DOHH2 (cell line): ENCODE measurements at regions not wholly inside any gene's neighbourhood (a gene's known extent, or its start where the extent isn't known, plus 50 kb on each side); places are given as distances from the start of the nearest gene placed in this dataset.
"Not testable (repeated sequence)": the region's sequence is repeated elsewhere in the genome, so short reads cannot be mapped to it uniquely, and the experiment has no call there.

Experiments used
- H3F3A ChIP-seq: fragments of 200-600 bp; sonication (generic), shearing (Covaris generic); 2 replicates; pipeline ENCODE4 v1.6.0; 2016; ENCODE audit warnings: antibody characterized with exemption, mild to moderate bottlenecking; ENCODE audit not compliant: control insufficient read depth, insufficient read depth
- H3K27ac ChIP-seq: fragments of 200-600 bp; sonication (generic); 2 replicates; pipeline ENCODE4 v1.5.1; 2014; ENCODE audit warnings: low read depth, mild to moderate bottlenecking, low read length, moderate library complexity
- H3K27me3 ChIP-seq: fragments of 200-600 bp; sonication (generic); 2 replicates; pipeline ENCODE4 v1.6.1; 2014; ENCODE audit warnings: mild to moderate bottlenecking, low read length, mixed read lengths; ENCODE audit not compliant: control insufficient read depth
- H3K36me3 ChIP-seq: fragments of 200-600 bp; sonication (generic); 2 replicates; pipeline ENCODE4 v1.6.1; 2014; ENCODE audit warnings: mild to moderate bottlenecking, low read length, moderate library complexity, mixed read lengths; ENCODE audit not compliant: control insufficient read depth
- H3K4me1 ChIP-seq: fragments of 200-600 bp; sonication (generic); 2 replicates; pipeline ENCODE4 v1.6.1; 2014; ENCODE audit warnings: mild to moderate bottlenecking, low read length, mixed read lengths; ENCODE audit not compliant: control insufficient read depth
- H3K4me2 ChIP-seq: fragments of 200-600 bp; sonication (generic); 2 replicates; pipeline ENCODE4 v1.6.0; 2014; ENCODE audit warnings: mild to moderate bottlenecking, low read length, moderate library complexity
- H3K4me3 ChIP-seq: fragments of 200-600 bp; sonication (generic); 2 replicates; pipeline ENCODE4 v1.5.1; 2014; ENCODE audit warnings: mild to moderate bottlenecking, low read length, mixed read lengths
- H3K79me2 ChIP-seq: fragments of 200-600 bp; sonication (generic); 2 replicates; pipeline ENCODE4 v1.6.1; 2014; ENCODE audit warnings: mild to moderate bottlenecking, low read length, mixed read lengths; ENCODE audit not compliant: control insufficient read depth
- H3K9me2 ChIP-seq: fragments of 200-600 bp; sonication (generic); replicated peaks from 2 replicates; pipeline ENCODE4 v1.6.1; 2014; ENCODE audit warnings: mild to moderate bottlenecking, low read length, mixed read lengths; ENCODE audit not compliant: control insufficient read depth
- H3K9me3 ChIP-seq: fragments of 200-600 bp; sonication (generic); 2 replicates; pipeline ENCODE4 v1.6.1; 2014; ENCODE audit warnings: antibody characterized with exemption, low read length, mixed read lengths; ENCODE audit not compliant: control insufficient read depth, insufficient read depth
- H4K20me1 ChIP-seq: fragments of 200-600 bp; sonication (generic); 2 replicates; pipeline ENCODE4 v1.6.0; 2014; ENCODE audit warnings: low read depth, mild to moderate bottlenecking, antibody characterized with exemption, low read length, moderate library complexity; ENCODE audit not compliant: control insufficient read depth, insufficient read depth
- EZH2phosphoT487 ChIP-seq: fragments of 200-600 bp; sonication (generic); IDR thresholded peaks from 2 replicates; pipeline ENCODE4 v1.6.1; 2017; ENCODE audit warnings: borderline replicate concordance, mild to moderate bottlenecking, antibody characterized with exemption, low read length, moderate library complexity, mixed read lengths
- TF ChIP-seq, protein P1 (sequence below): fragments of 200-600 bp; sonication (generic); IDR thresholded peaks from one replicate; pipeline ENCODE4 v1.5.1; 2014; ENCODE audit warnings: antibody characterized with exemption, mild to moderate bottlenecking, low read depth, low read length; ENCODE audit not compliant: poor library complexity, severe bottlenecking

GRCh38 chr3:162722337-162722736, 1225.7 kb downstream of the OTOL1 start:
- Histone ChIP-seq H3K4me3 (no peak overlapping the region), H3K27ac (no peak overlapping the region), H3K27me3 (no peaks in the 10 kb centered on the region), H3K4me2 (no peak overlapping the region), H3K79me2 (no peaks in the 10 kb centered on the region), H3K9me2 (no peaks in the 10 kb centered on the region), H3K9me3 (no peaks in the 10 kb centered on the region), H3K36me3 (no peaks in the 10 kb centered on the region), H3F3A (no peaks in the 10 kb centered on the region), H4K20me1 (no peaks in the 10 kb centered on the region), H3K4me1 (no peaks in the 10 kb centered on the region)
- TF ChIP-seq EZH2phosphoT487: no peak
- TF ChIP-seq, protein P1, sequence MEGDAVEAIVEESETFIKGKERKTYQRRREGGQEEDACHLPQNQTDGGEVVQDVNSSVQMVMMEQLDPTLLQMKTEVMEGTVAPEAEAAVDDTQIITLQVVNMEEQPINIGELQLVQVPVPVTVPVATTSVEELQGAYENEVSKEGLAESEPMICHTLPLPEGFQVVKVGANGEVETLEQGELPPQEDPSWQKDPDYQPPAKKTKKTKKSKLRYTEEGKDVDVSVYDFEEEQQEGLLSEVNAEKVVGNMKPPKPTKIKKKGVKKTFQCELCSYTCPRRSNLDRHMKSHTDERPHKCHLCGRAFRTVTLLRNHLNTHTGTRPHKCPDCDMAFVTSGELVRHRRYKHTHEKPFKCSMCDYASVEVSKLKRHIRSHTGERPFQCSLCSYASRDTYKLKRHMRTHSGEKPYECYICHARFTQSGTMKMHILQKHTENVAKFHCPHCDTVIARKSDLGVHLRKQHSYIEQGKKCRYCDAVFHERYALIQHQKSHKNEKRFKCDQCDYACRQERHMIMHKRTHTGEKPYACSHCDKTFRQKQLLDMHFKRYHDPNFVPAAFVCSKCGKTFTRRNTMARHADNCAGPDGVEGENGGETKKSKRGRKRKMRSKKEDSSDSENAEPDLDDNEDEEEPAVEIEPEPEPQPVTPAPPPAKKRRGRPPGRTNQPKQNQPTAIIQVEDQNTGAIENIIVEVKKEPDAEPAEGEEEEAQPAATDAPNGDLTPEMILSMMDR: no peak

DNA sequence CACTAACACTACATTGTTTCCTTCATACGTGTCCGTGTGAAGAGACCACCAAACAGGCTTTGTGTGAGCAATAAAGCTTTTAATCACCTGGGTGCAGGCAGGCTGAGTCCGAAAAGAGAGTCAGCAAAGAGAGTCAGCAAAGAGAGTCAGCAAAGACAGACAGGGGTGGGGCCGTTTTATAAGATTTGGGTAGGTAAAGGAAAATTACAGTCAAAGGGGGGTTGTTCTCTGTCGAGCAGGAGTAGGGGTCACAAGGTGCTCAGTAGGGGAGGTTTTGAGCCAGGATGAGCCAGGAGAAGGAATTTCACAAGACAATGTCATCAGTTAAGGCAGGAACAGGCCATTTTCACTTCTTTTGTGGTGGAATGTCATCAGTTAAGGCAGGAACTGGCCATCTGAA, 1226.2 kb downstream of the OTOL1 start:
- H3K4me2 ChIP-seq, H3K4me1 ChIP-seq, H4K20me1 ChIP-seq, H3K9me2 ChIP-seq, H3K79me2 ChIP-seq, H3K27me3 ChIP-seq, H3K4me3 ChIP-seq, H3K36me3 ChIP-seq, H3F3A ChIP-seq, H3K9me3 ChIP-seq, H3K27ac ChIP-seq: not testable (repeated sequence)

DNA sequence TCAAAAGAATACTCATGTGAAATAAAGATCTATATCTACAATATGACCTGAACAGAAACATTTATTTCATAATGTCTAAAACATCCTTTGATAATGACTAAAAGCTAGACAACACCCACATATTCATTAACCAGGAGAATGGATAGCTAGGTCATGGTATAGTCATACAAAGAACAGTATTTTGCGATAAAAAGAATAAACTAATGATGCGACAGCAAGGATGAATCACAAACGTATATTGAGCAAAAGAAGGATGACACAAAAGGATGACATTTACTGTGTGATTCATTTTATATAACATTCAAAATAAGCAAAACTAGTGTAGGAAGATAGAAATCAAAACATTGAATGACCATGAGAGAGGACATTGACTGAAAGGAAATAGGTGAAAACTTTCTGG, 1233.1 kb downstream of the OTOL1 start:
- Histone ChIP-seq H3K79me2 (no peaks in the 10 kb centered on the region), H4K20me1 (no peaks in the 10 kb centered on the region), H3F3A (no peaks in the 10 kb centered on the region), H3K4me1 (no peaks in the 10 kb centered on the region), H3K4me2 (no peak overlapping the region), H3K4me3 (no peak overlapping the region), H3K27ac (no peak overlapping the region), H3K9me3 (no peaks in the 10 kb centered on the region), H3K27me3 (no peaks in the 10 kb centered on the region), H3K9me2 (no peaks in the 10 kb centered on the region), H3K36me3 (no peaks in the 10 kb centered on the region)
- TF ChIP-seq EZH2phosphoT487: no peak
- TF ChIP-seq, protein P1: no peak

GRCh38 chr3:162731961-162732360, 1235.4 kb downstream of the OTOL1 start:
- not testable (repeated sequence) for H3K4me3 ChIP-seq, H3K27me3 ChIP-seq, H3K27ac ChIP-seq, H3K4me1 ChIP-seq, H3F3A ChIP-seq, H3K9me2 ChIP-seq, H3K9me3 ChIP-seq, H3K79me2 ChIP-seq, H3K36me3 ChIP-seq, H4K20me1 ChIP-seq, H3K4me2 ChIP-seq
